ENCODE measurements at regions not wholly inside any gene's neighbourhood (a gene's known extent, or its start where the extent isn't known, plus 50 kb on each side); places are given as distances from the start of the nearest gene placed in this dataset.

DNA sequence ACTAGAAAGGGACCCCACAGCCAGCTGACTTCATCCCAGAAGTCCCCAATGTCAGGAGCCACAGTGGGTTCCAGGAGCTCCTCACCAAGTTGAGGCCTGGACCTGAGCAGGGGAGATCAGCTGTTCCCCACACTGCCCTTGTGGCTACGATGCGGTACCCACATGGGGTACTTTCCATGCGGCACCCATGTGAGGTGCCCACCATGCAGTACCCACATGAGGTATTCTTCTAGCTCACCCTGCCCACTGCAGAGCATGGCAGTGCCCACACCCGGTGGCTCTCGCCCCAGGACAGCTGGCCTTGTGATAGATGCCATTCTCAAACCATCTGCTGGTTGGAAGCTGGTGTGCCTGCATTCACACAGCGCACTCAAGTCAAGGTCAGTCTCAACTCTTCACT is 136.3 kb upstream of the PDE1C start:
- TF ChIP-seq CTCF (conservative IDR thresholded peaks at IDR 0.05; ENCODE audit: low read depth, low read length): no peak
- no peak for TF ChIP-seq EZH2 (IDR thresholded peaks at IDR 0.05; ENCODE audit: low read length, unreplicated experiment)

Measured in PC-3 (cell line).